ENCODE measurements at regions not wholly inside any gene's neighbourhood (a gene's known extent, or its start where the extent isn't known, plus 50 kb on each side); places are given as distances from the start of the nearest gene placed in this dataset.

GRCh38 chr13:40456979-40457553 is 209.4 kb downstream of the FOXO1 start:
- DNase-seq (ENCODE audit: low read depth): no peak

GRCh38 chr13:40457929-40458719 is 208.3 kb downstream of the FOXO1 start:
- no peak for DNase-seq (ENCODE audit: low read depth)

- no peak for DNase-seq (ENCODE audit: low read depth)
Measured at GRCh38 chr13:40458720-40458990, 207.8 kb downstream of the FOXO1 start.

- DNase-seq (ENCODE audit: low read depth): no peak
Measured at GRCh38 chr13:40460116-40460515, 206.3 kb downstream of the FOXO1 start.

GRCh38 chr13:40464337-40465014 is 202.0 kb downstream of the FOXO1 start:
- DNase-seq (ENCODE audit: low read depth): no peak

- no peak for DNase-seq (ENCODE audit: low read depth)
Measured at GRCh38 chr13:40465015-40465390, 201.4 kb downstream of the FOXO1 start.

GRCh38 chr13:40466272-40466671 is 200.2 kb downstream of the FOXO1 start:
- no peak for DNase-seq (ENCODE audit: low read depth)

GRCh38 chr13:40468227-40468838 is 198.1 kb downstream of the FOXO1 start:
- no peak for DNase-seq (ENCODE audit: low read depth)

GRCh38 chr13:40469581-40470310 is 196.7 kb downstream of the FOXO1 start:
- no peak for DNase-seq (ENCODE audit: low read depth)

GRCh38 chr13:40470660-40471059 is 195.8 kb downstream of the FOXO1 start:
- DNase-seq (ENCODE audit: low read depth): no peak

- no peak for DNase-seq (ENCODE audit: low read depth)
Measured at GRCh38 chr13:40471076-40471475, 195.4 kb downstream of the FOXO1 start.

- DNase-seq (ENCODE audit: low read depth): no peak
Measured at GRCh38 chr13:40471911-40472310, 194.5 kb downstream of the FOXO1 start.

- no peak for DNase-seq (ENCODE audit: low read depth)
Measured at GRCh38 chr13:40472427-40473220, 193.8 kb downstream of the FOXO1 start.

GRCh38 chr13:40475617-40476016 is 190.8 kb downstream of the FOXO1 start:
- DNase-seq (ENCODE audit: low read depth): no peak

GRCh38 chr13:40476175-40476958 is 190.1 kb downstream of the FOXO1 start:
- DNase-seq (ENCODE audit: low read depth): no peak

GRCh38 chr13:40477623-40478608 is 188.5 kb downstream of the FOXO1 start:
- no peak for DNase-seq (ENCODE audit: low read depth)

- DNase-seq (ENCODE audit: low read depth): no peak
Measured at GRCh38 chr13:40478775-40479174, 187.7 kb downstream of the FOXO1 start.

GRCh38 chr13:40479196-40479845 is 187.1 kb downstream of the FOXO1 start:
- no peak for DNase-seq (ENCODE audit: low read depth)

Measured in T-helper 22 cell (primary cell).